ENCODE measurements at regions not wholly inside any gene's neighbourhood (a gene's known extent, or its start where the extent isn't known, plus 50 kb on each side); places are given as distances from the start of the nearest gene placed in this dataset.
"Not testable (repeated sequence)": the region's sequence is repeated elsewhere in the genome, so short reads cannot be mapped to it uniquely, and the experiment has no call there.

DNA sequence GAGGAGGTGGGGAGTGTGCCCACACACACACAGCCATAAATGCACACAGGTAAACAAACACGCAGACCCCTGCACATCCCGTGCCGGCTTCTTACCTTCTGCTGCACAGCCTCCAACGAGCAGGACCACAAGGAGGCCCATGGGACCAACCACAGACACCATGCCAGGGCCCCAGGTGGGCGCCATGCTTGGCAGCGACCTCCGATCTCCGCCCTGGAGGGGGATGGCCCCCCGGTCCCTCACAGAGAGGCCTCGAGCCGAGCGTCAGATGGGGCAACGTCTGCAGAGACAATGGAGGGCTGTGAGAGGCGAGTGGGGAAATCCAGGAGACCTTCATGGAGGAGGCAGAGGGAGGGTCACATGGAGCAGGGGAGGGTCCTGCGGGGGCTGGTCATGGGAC lies 54.7 kb downstream of the PTPRS start:
- intact Hi-C loops (cut with DNase I): no loop called here
- Histone ChIP-seq H3K4me3 (no peak overlapping the region), H3K9me3 (no peaks in the 10 kb centered on the region), H3K4me1 (peaks cover 5% of the 10 kb centered on the region in 2 donors), H3K27me3 (no peaks in the 10 kb centered on the region), H3K27ac (no peak overlapping the region), H3K36me3 (peaks cover 16 to 23% of the 10 kb centered on the region in 2 donors)
- TF ChIP-seq, protein P1, sequence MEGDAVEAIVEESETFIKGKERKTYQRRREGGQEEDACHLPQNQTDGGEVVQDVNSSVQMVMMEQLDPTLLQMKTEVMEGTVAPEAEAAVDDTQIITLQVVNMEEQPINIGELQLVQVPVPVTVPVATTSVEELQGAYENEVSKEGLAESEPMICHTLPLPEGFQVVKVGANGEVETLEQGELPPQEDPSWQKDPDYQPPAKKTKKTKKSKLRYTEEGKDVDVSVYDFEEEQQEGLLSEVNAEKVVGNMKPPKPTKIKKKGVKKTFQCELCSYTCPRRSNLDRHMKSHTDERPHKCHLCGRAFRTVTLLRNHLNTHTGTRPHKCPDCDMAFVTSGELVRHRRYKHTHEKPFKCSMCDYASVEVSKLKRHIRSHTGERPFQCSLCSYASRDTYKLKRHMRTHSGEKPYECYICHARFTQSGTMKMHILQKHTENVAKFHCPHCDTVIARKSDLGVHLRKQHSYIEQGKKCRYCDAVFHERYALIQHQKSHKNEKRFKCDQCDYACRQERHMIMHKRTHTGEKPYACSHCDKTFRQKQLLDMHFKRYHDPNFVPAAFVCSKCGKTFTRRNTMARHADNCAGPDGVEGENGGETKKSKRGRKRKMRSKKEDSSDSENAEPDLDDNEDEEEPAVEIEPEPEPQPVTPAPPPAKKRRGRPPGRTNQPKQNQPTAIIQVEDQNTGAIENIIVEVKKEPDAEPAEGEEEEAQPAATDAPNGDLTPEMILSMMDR (IDR thresholded peaks at IDR 0.05): no peak
- no peak for DNase-seq (ENCODE audit: low spot score in 2 of 2)

DNA sequence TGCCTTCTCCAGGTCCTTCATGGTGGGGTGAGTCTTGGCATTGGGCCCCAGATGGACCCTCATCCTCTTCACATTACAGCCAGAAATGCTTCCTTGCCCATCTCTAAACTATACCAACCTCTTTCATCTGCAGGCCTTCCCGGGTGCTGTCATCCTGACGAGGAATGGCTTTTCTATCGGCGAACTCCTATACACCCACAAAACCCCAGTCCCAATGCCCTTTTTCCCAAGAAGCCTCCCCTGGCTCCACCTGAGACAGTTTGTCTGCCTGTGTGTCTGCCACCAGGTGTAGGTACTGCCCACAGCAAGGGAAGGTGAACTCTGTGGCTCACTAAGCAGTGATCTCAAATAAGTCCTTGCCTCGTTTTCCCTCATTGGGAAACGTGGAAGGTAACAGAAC lies 55.3 kb downstream of the PTPRS start:
- intact Hi-C loops (cut with DNase I): no loop called here
- no peak overlapping the region for H3K4me3 ChIP-seq

DNA sequence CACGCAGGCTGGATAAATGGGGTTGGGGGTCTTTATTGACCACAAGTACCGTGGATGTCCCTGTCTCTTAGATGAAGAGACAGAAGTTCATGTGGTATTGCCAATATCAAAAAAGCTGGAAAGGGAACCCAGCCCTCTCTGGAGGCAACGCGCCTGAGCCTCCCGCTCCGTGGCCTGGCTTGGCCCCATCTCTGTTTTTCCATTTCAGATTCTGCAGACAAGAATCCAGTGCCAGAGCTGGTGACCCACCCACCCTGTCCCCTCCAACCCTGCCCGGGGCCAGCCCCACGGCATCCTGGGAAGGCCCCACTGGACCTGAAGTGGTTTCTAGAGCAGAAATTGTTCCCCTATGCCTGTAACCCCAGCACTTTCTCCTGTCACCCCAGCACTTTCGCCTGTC lies 57.7 kb downstream of the PTPRS start:
- DNase-seq (ENCODE audit: low spot score in 2 of 2): no peak
- TF ChIP-seq, protein P1 (IDR thresholded peaks at IDR 0.05): no peak

More for the DNA sequence above, 55.3 kb downstream of the PTPRS start:
- H3K27me3 ChIP-seq: no peaks in the 10 kb centered on the region
- TF ChIP-seq, protein P1 (IDR thresholded peaks at IDR 0.05): no peak
- no peak overlapping the region for H3K27ac ChIP-seq
- H3K4me1 ChIP-seq: peaks cover 4 to 5% of the 10 kb centered on the region in 2 donors
- no peak for DNase-seq (ENCODE audit: low spot score in 2 of 2)
- H3K36me3 ChIP-seq: peaks cover 16 to 23% of the 10 kb centered on the region in 2 donors
- H3K9me3 ChIP-seq: no peaks in the 10 kb centered on the region

DNA sequence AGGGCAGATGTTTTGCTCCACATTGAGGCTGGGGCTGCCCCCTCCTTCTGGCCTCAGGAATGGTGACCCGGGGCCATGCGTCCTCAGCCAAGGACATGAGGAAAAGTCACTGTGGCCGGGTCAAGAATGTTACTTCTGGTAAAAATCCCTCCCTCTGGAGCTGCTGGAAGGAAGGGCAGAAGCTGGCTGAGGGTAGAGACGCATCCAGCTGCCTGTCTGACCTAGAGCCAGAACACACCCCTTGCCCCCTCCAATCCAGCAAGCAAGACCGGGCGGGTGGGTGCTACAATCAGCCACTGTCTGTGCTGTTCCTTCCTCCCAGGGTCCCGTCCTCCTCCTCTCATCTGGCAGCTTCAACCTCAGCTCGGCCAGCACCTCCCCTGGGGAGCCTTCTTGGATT lies 59.0 kb downstream of the PTPRS start:
- intact Hi-C loops (cut with DNase I): no loop called here
- Histone ChIP-seq H3K27ac (peak overlapping the region; percentile 10 to 50), H3K9me3 (no peaks in the 10 kb centered on the region), H3K4me1 (peaks cover 3 to 4% of the 10 kb centered on the region in 2 donors), H3K27me3 (no peaks in the 10 kb centered on the region), H3K36me3 (peaks cover 16 to 23% of the 10 kb centered on the region in 2 donors), H3K4me3 (no peak overlapping the region)
- TF ChIP-seq, protein P1 (IDR thresholded peaks at IDR 0.05): no peak
- DNase-seq (ENCODE audit: low spot score in 2 of 2): peak in 1 of 2 donors; percentile 84

More for the DNA sequence above, 57.7 kb downstream of the PTPRS start:
- Histone ChIP-seq H3K4me3 (no peak overlapping the region), H3K27me3 (no peaks in the 10 kb centered on the region), H3K4me1 (peaks cover 3 to 4% of the 10 kb centered on the region in 2 donors), H3K9me3 (no peaks in the 10 kb centered on the region), H3K27ac (peak overlapping the region; percentile 50 to 54), H3K36me3 (peaks cover 16 to 23% of the 10 kb centered on the region in 2 donors)
- intact Hi-C loops (cut with DNase I): no loop called here

DNA sequence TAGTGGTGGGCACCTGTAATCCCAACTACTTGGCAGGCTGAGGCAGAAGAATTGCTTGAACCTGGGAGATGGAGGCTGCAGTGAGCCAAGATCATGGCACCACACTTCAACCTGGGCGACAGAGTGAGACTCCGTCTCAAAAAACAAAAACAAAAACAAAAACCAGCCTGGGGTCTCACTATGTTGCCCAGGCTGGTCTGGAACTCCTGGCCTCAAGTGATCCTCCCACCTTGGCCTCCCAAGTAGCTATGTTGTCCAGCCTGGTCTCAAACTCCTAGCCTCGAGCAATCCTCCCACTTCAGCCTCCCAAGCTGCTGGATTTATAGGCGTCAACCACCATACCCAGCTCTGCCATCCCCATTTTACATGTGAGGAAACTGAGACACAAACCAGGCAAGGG lies 64.9 kb downstream of the PTPRS start:
- H3K27ac ChIP-seq; intact Hi-C loops (cut with DNase I); H3K9me3 ChIP-seq; DNase-seq (ENCODE audit: low spot score in 2 of 2); H3K4me1 ChIP-seq; H3K27me3 ChIP-seq; H3K4me3 ChIP-seq: not testable (repeated sequence)
- peaks cover 21 to 22% of the 10 kb centered on the region in 2 donors for H3K36me3 ChIP-seq

DNA sequence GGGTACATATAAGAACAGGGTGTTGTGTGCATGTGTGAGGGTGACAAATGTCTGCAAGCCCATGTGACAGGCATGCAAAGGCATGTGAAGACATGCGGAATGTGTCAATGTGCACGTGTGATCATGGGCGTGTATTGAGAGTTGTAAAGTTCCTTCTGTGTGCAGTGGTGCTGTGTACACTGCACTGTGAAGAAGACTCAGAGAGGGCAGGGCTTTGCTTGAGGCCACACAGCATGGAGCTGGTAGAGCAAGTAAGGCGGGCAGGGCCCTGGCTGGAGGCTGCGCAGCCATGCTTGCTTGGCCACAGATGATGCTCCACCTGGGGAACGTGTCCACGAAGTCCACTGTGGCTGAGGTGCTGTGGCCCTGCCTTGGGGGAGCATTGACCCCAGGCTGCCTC lies 66.8 kb downstream of the PTPRS start:
- no peak overlapping the region for H3K4me3 ChIP-seq
- intact Hi-C loops (cut with DNase I): no loop called here
- no peak overlapping the region for H3K27ac ChIP-seq
- H3K4me1 ChIP-seq: no peaks in the 10 kb centered on the region
- TF ChIP-seq, protein P1 (IDR thresholded peaks at IDR 0.05): no peak
- peaks cover 22 to 24% of the 10 kb centered on the region in 2 donors for H3K36me3 ChIP-seq
- no peak for DNase-seq (ENCODE audit: low spot score in 2 of 2)
- no peaks in the 10 kb centered on the region for H3K9me3 ChIP-seq
- H3K27me3 ChIP-seq: no peaks in the 10 kb centered on the region

Measured in ascending aorta (tissue), 2 donors.